GM18870 (cell line): ENCODE measurements at regions not wholly inside any gene's neighbourhood (a gene's known extent, or its start where the extent isn't known, plus 50 kb on each side); places are given as distances from the start of the nearest gene placed in this dataset.

Experiments used
- ATAC-seq: cut with Tn5 transposase; IDR thresholded peaks from one replicate; pipeline ENCODE4 v1.9.1; 2021; ENCODE audit warnings: moderate library complexity; ENCODE audit not compliant: unreplicated experiment

DNA sequence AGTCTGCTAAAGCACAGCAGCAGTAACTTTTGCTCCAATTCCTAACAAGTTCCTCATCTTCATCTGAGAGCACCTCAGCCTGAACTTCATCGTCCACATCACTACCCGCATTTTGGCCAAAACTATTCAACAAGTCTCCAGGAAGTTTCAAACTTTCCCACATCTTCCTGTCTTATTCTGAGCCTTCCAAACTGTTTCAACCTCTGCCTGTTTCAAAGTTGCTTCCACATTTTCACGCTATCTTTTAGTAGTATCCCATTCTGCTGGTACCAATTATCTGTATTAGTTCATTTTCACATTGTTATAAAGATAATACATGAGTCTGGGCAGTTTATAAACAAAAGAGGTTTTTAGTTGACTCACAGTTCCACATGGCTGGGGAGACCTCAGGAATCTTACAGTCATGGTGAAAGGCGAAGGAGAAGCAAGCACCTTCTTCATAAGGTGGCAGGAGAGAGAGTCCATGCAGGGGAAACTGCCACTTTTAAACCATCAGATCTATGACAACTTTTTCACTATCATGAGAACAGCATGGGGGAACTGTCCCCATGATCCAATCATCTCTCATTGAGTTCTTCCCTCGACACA is 99.4 kb upstream of the GRIK2 start:
- ATAC-seq, result no peak

GRCh38 chr6:101294676-101295075 is 98.8 kb upstream of the GRIK2 start:
- no peak for ATAC-seq

DNA sequence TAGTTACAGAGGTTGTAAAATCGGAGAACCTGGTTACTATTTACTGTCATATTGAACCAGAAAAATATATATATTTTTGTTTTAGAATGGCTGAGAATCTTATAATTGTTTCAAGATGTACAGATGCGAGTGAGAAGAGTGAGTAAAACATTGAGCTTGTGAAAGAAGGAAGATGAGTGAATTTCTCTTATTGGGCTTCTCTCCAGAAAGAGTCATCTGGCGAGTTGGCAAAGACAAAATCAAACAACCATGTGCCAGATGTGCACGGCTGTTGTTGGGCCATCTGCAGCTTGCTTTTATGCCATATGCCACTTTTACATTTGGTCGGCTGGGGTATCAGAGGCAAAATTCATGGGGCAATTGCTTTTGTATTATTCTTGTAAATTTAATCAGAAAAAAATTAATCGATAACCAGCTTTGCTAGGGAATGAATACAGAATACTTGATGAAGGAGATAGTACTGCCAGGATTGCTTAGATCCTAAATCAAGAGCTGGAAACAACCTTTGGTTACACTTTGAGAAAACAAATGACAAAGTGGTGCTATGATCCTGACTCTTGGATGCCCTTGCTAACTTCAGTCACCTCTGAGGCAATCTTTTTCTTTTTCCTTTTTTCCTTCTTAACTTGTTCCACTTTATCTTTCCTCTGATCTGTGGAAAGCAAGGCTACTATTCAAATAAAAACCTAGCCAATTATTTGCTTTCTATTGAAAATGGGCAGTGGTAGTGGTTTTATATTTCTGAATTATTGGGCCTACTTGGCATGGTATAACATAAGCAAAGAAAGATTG is 97.1 kb upstream of the GRIK2 start:
- ATAC-seq, result no peak

DNA sequence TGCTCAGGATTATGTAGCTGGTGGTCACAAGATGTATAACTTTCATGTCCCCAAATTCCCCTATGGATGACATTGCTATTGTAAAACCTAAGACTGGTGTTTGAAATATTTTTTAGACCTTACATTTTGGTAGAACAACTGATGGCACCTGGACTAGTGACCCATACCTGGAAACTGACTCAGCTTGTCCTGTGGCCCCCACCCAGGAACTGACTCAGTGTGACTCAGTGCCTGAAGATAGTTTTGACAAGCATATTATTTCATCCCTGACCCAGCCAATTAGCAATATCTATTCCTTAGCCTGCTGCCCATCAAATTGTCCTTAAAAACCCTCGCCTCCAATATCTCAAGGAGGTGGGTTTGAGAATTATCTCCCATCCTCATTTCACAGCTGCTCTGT is 90.9 kb upstream of the GRIK2 start:
- no peak for ATAC-seq

GRCh38 chr6:101303495-101303894 is 90.0 kb upstream of the GRIK2 start:
- no peak for ATAC-seq

- ATAC-seq, result no peak
Observed at GRCh38 chr6:101312652-101313051, 80.9 kb upstream of the GRIK2 start.

GRCh38 chr6:101322921-101323320 is 70.6 kb upstream of the GRIK2 start:
- ATAC-seq, result no peak

GRCh38 chr6:101326411-101326810 is 67.1 kb upstream of the GRIK2 start:
- ATAC-seq, result no peak

- no peak for ATAC-seq
Observed at GRCh38 chr6:101341926-101342325, 51.6 kb upstream of the GRIK2 start.
